ENCODE measurements at regions not wholly inside any gene's neighbourhood (a gene's known extent, or its start where the extent isn't known, plus 50 kb on each side); places are given as distances from the start of the nearest gene placed in this dataset.
"Not testable (repeated sequence)": the region's sequence is repeated elsewhere in the genome, so short reads cannot be mapped to it uniquely, and the experiment has no call there.

DNA sequence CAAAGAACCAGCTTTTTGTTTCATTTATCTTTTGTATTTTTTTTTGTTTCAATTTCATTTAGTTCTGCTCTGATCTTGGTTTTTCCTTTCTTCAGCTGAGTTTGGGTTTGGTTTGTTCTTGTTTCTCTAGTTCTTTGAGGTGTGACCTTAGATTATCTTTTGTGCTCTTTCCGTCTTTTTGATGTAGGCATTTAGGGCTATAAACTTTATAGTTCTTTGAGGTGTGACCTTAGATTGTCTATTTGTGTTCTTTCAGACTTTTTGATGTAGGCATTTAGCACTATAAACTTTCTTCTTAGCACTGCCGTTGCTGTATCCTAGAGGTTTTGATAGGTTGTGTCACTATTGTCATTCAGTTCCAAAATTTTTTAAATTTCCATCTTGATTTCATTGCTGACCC is 224.3 kb upstream of the COBL start:
- H3K9me3 Mint-ChIP-seq: peaks cover 84% of the 10 kb centered on the region
- H3K4me3 Mint-ChIP-seq; H3K27me3 Mint-ChIP-seq; H3K36me3 Mint-ChIP-seq (ENCODE audit: low read depth); H3K27ac Mint-ChIP-seq; intact Hi-C loops (cut with micrococcal nuclease); H3K4me1 Mint-ChIP-seq (ENCODE audit: low read depth): not testable (repeated sequence)

DNA sequence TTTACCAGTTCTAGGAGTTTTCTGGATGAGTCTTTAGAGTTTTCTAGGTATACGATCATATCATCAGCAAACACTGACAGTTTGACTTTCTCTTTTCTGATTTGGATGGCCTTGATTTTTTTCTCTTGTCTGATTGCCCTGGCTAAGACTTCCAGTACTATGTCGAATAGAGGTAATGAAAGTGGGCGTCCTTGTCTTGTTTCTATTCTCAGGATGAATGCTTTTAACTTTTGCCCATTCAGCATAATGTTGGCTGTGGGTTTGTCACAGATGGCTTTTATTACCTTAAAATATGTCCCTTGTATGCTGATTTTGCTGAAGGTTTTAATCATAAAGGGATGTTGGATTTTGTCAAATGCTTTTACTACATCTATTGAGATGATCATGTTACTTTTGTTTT is 223.2 kb upstream of the COBL start:
- intact Hi-C loops (cut with micrococcal nuclease): no loop called here
- H3K4me1 Mint-ChIP-seq (ENCODE audit: low read depth): no peaks in the 10 kb centered on the region
- peaks cover 84% of the 10 kb centered on the region for H3K9me3 Mint-ChIP-seq
- H3K36me3 Mint-ChIP-seq (ENCODE audit: low read depth): no peaks in the 10 kb centered on the region
- H3K27me3 Mint-ChIP-seq: no peaks in the 10 kb centered on the region
- H3K27ac Mint-ChIP-seq: no peak overlapping the region
- no peak overlapping the region for H3K4me3 Mint-ChIP-seq

DNA sequence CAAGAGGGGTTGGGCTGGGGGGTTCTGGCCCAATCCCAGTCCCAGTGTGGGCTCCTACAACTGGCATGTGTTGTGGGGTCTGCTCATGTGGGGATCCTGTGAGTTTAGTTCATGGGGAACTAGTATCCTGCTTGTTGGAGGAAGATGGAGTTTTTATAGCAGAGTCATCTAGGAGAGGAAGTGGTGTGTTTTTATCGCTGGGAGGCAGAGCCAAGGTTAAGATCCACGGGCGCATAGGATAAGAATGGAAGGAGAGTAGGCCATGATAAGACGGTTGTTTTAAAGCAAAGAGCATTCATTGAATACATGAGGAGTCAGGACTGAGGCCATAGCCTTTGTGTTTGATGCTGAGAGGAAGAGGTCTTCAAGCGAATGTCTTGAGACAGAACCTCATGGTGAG is 211.6 kb upstream of the COBL start:
- H3K4me1 Mint-ChIP-seq (ENCODE audit: low read depth): no peaks in the 10 kb centered on the region
- no peaks in the 10 kb centered on the region for H3K36me3 Mint-ChIP-seq (ENCODE audit: low read depth)
- no peak overlapping the region for H3K27ac Mint-ChIP-seq
- intact Hi-C loops (cut with micrococcal nuclease): no loop called here
- H3K4me3 Mint-ChIP-seq: no peak overlapping the region
- H3K27me3 Mint-ChIP-seq: no peaks in the 10 kb centered on the region
- H3K9me3 Mint-ChIP-seq: peaks cover 15% of the 10 kb centered on the region

DNA sequence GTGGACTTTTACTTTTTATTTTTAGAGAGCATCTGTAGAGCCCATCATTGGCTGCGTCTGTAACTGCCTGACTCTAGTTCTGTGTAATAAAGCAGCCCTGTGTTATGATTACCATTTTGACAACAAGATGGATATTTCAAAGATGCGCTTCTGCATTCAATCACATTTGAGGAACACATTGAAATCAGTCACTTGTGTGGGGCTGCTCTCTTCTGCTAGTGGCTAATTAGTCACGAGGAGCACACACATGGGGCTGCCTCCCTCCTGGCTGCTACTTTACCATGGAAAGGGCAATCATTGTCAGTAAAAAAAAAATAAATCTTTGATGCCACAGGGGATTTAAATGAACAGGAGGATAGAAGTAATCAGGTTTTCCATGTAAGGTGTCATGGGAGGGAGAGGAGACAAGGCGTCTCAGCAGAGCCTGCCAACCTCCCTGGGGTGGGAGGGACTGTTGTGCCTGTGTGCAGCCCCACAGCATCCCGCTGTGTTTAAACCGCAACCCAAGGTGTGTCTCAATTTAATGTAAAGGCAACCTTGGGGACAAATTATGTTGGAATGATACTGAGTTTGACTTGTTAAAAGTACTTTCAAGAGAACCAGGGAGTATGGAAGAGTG is 205.2 kb upstream of the COBL start:
- H3K4me1 Mint-ChIP-seq (ENCODE audit: low read depth): no peaks in the 10 kb centered on the region
- H3K4me3 Mint-ChIP-seq: no peak overlapping the region
- no peaks in the 10 kb centered on the region for H3K36me3 Mint-ChIP-seq (ENCODE audit: low read depth)
- no peaks in the 10 kb centered on the region for H3K27me3 Mint-ChIP-seq
- no peak overlapping the region for H3K27ac Mint-ChIP-seq
- peaks cover 14% of the 10 kb centered on the region for H3K9me3 Mint-ChIP-seq
- intact Hi-C loops (cut with micrococcal nuclease): no loop called here

DNA sequence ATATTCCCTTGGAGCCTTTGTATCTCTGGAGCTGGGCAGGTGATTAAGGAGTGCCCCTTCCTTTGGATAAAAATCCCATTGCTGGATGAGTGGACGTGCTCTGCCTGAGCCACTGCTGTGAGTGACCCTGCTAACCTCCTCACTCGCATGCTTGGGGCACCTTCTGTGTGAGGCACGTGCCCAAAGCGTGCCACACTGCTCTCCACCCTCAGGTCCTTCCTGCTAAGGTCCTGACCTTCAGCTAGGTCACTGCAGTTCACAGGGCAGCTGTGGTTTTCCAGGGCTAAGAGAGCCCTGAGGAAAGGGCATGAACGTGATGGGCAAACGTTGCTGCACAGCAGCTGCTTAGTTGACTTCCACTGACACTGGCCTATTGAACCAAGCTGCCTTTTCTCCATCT is 204.4 kb upstream of the COBL start:
- Mint-ChIP-seq H3K36me3 (ENCODE audit: low read depth) (no peaks in the 10 kb centered on the region), H3K27ac (no peak overlapping the region), H3K4me3 (no peak overlapping the region), H3K9me3 (peaks cover 17% of the 10 kb centered on the region), H3K4me1 (ENCODE audit: low read depth) (no peaks in the 10 kb centered on the region), H3K27me3 (no peaks in the 10 kb centered on the region)
- intact Hi-C loops (cut with micrococcal nuclease): no loop called here

DNA sequence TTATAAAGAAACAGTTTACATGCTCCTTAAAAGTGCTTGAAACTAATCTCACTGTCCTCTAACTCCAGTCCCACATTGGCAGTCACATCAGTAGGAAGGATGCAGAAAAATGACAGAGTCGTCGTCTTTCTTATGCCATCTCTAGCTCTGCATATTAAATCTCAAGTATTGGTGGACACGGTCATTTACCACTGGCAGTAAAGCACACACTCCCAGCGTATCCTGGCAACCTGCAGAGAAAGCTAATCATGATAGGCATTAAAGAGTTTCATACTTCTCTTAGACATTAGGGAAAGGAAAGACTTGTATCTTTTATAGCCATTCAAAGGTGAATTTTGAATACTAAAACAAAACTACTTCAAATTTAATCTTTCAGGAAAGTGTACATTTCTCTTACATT is 202.0 kb upstream of the COBL start:
- no peak overlapping the region for H3K4me3 Mint-ChIP-seq
- intact Hi-C loops (cut with micrococcal nuclease): no loop called here
- peaks cover 17% of the 10 kb centered on the region for H3K9me3 Mint-ChIP-seq
- H3K36me3 Mint-ChIP-seq (ENCODE audit: low read depth): no peaks in the 10 kb centered on the region
- H3K27ac Mint-ChIP-seq: no peak overlapping the region
- H3K4me1 Mint-ChIP-seq (ENCODE audit: low read depth): no peaks in the 10 kb centered on the region
- H3K27me3 Mint-ChIP-seq: no peaks in the 10 kb centered on the region

DNA sequence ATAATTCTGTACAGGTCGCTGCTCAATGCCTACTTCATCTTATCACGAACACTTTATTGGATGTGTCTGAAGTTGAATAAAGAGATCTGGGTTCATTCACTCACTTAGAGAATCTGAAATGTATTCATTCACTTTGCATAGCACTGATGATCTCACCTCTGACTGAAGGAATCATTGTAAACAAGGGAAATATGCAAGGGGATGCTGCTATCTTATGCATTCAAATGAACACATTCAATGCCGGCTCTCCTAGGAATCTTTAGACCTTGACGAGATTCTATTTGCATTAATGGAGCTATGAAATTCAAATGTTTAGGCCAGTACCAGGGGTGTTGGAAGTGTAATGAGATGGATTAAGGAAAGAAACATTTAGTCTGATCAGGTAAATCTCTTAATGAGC is 200.6 kb upstream of the COBL start:
- H3K9me3 Mint-ChIP-seq: peaks cover 17% of the 10 kb centered on the region
- intact Hi-C loops (cut with micrococcal nuclease): no loop called here
- H3K4me1 Mint-ChIP-seq (ENCODE audit: low read depth): no peaks in the 10 kb centered on the region
- H3K27ac Mint-ChIP-seq: no peak overlapping the region
- H3K36me3 Mint-ChIP-seq (ENCODE audit: low read depth): no peaks in the 10 kb centered on the region
- H3K4me3 Mint-ChIP-seq: no peak overlapping the region
- H3K27me3 Mint-ChIP-seq: no peaks in the 10 kb centered on the region

DNA sequence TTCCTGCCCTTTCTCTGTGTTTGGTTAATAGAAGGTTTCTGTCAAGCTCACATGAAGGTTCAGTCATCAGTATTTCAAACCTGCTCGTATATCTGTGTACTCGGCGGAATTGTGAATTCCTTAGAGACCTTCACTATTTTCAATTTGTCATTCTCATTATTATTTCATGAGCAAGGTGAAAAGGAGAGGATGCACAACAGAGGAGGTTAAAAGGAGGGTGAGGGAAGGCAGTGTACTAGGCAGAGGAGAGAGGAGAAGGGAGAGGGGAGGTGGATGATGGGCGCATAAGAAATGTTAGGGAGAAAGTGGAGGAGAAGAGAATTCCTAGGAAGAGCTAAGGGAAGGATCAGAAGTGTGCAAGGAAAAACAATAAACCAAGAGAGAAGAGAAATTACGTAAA is 185.0 kb upstream of the COBL start:
- intact Hi-C loops (cut with micrococcal nuclease): no loop called here
- Mint-ChIP-seq H3K27ac (no peak overlapping the region), H3K36me3 (ENCODE audit: low read depth) (no peaks in the 10 kb centered on the region), H3K27me3 (no peaks in the 10 kb centered on the region), H3K9me3 (peaks cover 5% of the 10 kb centered on the region), H3K4me3 (no peak overlapping the region), H3K4me1 (ENCODE audit: low read depth) (no peaks in the 10 kb centered on the region)

DNA sequence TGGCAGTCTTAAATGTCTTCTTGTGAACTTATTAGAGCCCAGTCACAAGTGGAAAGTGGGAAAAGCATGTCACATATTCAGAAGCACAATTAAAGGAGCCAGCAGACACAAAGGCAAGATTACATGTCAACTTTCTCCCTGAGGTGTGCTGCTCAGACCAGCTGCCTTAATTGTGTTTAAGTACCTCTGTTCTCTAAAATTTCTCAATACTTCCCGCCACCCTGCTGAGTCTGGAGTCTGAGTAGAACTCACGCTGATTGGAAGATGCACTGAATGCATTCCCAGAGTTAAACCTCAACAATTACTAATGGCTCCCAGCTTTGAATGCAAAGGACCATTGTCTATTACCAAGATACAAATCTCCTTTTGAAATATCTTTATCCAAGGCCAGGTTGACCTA is 166.4 kb upstream of the COBL start:
- intact Hi-C loops (cut with micrococcal nuclease): no loop called here
- no peaks in the 10 kb centered on the region for H3K27me3 Mint-ChIP-seq
- no peak overlapping the region for H3K4me3 Mint-ChIP-seq
- no peaks in the 10 kb centered on the region for H3K4me1 Mint-ChIP-seq (ENCODE audit: low read depth)
- no peak overlapping the region for H3K27ac Mint-ChIP-seq
- H3K36me3 Mint-ChIP-seq (ENCODE audit: low read depth): no peaks in the 10 kb centered on the region
- peaks cover 10% of the 10 kb centered on the region for H3K9me3 Mint-ChIP-seq

DNA sequence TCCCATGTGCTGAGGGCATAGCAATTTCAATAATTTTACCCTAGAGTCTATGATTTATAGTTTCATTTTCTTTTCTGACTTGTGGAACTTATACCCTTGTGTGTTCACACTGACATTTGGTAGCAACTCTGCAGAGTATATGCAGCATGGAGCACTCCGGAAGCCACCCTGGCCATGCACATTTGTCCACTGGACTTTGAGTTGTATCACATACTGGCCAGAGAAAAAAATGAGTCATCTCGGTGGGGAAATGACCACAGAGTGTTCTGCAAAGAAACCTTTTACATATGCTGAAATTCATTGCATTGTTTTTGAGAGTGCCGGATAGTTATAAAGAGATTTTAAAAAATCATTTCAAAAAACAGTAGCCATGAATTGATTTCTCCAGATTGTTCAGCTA is 164.8 kb upstream of the COBL start:
- Mint-ChIP-seq H3K4me3 (no peak overlapping the region), H3K36me3 (ENCODE audit: low read depth) (no peaks in the 10 kb centered on the region), H3K27me3 (no peaks in the 10 kb centered on the region), H3K27ac (no peak overlapping the region), H3K9me3 (peaks cover 10% of the 10 kb centered on the region), H3K4me1 (ENCODE audit: low read depth) (no peaks in the 10 kb centered on the region)
- intact Hi-C loops (cut with micrococcal nuclease): no loop called here

DNA sequence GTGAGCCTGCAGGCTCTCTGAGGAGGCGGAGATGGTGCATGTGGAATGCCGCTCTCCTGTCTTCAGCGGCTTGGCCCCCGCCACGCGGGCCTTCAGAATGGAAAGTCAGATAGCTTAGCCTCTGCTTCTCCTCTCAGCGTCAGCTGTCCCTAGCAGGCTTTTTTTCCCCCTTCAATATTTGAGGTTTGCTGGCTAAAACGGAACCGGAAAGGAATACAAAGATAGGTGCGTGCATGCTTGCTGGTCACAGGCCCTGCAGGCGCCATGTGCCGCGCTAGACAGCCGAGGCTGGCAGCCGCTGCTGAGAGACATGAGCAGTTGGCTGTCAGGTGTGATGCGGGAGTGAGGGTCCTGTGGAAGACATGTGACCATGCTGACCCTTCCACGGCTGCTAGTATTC is 161.2 kb upstream of the COBL start:
- Mint-ChIP-seq H3K27me3 (no peaks in the 10 kb centered on the region), H3K4me3 (no peak overlapping the region), H3K27ac (no peak overlapping the region), H3K4me1 (ENCODE audit: low read depth) (no peaks in the 10 kb centered on the region), H3K36me3 (ENCODE audit: low read depth) (no peaks in the 10 kb centered on the region), H3K9me3 (no peaks in the 10 kb centered on the region)
- intact Hi-C loops (cut with micrococcal nuclease): no loop called here

DNA sequence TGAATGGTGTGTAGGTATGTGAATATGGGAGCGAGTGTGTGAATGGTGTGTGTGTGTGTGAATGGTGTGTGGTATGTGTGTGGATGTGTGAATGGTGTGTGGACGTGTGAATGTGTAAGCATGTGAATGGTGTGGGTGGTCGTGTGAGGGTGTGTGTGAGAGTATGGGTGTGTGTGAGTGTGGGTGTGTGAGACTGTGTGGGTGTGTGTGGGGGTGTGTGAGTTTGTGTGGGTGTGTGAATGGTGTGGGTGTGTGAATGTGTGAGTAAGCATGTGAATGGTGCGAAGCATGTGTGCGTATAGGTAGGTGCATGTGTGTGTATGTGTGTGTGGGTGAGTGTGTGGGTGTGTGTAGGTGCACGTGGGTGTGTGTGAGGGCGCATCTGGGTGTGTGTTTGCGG is 160.7 kb upstream of the COBL start:
- Mint-ChIP-seq H3K27ac (no peak overlapping the region), H3K9me3 (no peaks in the 10 kb centered on the region), H3K27me3 (peaks cover 1% of the 10 kb centered on the region), H3K4me3 (no peak overlapping the region), H3K36me3 (ENCODE audit: low read depth) (no peaks in the 10 kb centered on the region), H3K4me1 (ENCODE audit: low read depth) (no peaks in the 10 kb centered on the region)
- intact Hi-C loops (cut with micrococcal nuclease): no loop called here

DNA sequence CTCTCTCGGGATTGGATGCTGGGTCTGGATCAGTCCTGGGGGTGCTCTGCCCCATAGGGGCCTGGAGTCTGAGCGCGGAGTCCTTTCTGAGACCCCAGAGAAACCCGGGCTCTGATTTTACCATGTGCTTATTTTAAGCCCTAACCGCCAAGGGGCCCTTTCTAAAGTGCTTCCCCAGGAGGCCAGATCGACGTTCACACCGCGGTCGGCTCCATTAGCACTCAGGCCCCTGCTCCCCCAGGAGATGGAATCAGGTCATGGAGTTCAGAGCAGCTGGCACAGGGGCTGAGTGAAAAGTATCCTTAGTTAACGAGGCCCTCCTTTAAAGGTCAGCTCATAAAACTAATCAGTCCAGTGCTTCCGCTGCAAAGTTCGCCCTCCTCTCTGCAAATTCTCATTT is 159.4 kb upstream of the COBL start:
- peaks cover 12% of the 10 kb centered on the region for H3K27me3 Mint-ChIP-seq
- intact Hi-C loops (cut with micrococcal nuclease): no loop called here
- H3K27ac Mint-ChIP-seq: no peak overlapping the region
- H3K4me1 Mint-ChIP-seq (ENCODE audit: low read depth): no peaks in the 10 kb centered on the region
- H3K4me3 Mint-ChIP-seq: no peak overlapping the region
- H3K36me3 Mint-ChIP-seq (ENCODE audit: low read depth): no peaks in the 10 kb centered on the region
- no peaks in the 10 kb centered on the region for H3K9me3 Mint-ChIP-seq

DNA sequence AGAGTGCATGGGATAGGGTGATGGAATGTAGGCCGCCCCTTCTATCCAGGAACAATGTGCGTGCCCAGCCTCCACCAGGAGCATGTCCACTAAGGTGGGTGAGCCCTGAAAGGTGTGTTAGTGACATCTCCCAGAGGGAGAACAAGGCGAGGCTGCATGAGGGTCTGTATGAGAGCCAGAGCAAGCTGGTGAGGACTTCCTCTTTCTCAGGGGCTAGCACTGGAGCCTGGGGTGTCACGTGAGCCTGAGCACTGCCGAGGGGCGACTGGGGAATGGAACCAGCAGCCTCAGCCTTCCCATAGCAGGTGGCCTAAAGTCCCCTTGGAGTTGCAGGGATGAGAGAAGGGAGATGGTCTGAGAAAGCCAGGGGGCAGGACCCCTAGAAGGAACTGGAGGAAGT is 156.3 kb upstream of the COBL start:
- Mint-ChIP-seq H3K27me3 (peaks cover 16% of the 10 kb centered on the region), H3K4me1 (ENCODE audit: low read depth) (no peaks in the 10 kb centered on the region), H3K4me3 (no peak overlapping the region), H3K27ac (no peak overlapping the region), H3K36me3 (ENCODE audit: low read depth) (no peaks in the 10 kb centered on the region), H3K9me3 (no peaks in the 10 kb centered on the region)
- intact Hi-C loops (cut with micrococcal nuclease): no loop called here

DNA sequence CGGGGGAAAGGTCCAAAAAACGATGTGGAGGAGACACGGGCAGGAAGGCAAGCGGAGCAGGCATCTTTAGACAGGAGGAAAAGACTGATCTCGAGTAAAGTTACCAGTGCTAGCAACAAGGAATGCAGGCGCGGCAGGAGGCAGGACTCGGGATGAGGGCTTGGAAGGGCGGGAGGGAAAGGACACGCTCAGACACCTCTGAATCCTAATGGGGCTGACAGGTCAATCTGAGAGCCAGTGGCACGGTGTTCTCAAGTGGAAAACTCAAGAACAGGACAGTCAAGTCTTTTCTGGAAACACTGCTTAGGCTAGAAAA is 155.3 kb upstream of the COBL start:
- no peaks in the 10 kb centered on the region for H3K9me3 Mint-ChIP-seq
- no peaks in the 10 kb centered on the region for H3K36me3 Mint-ChIP-seq (ENCODE audit: low read depth)
- no peaks in the 10 kb centered on the region for H3K4me1 Mint-ChIP-seq (ENCODE audit: low read depth)
- peaks cover 16% of the 10 kb centered on the region for H3K27me3 Mint-ChIP-seq
- no peak overlapping the region for H3K27ac Mint-ChIP-seq
- no peak overlapping the region for H3K4me3 Mint-ChIP-seq
- intact Hi-C loops (cut with micrococcal nuclease): no loop called here

Data from dendritic cell treated with granulocyte-macrophage colony-stimulating factor and Interleukin-4, amounts not matched to agents 40 ng/mL and 50 ng/mL, for 4 days (primary cell).